GM12878 (cell line): ENCODE measurements at regions not wholly inside any gene's neighbourhood (a gene's known extent, or its start where the extent isn't known, plus 50 kb on each side); places are given as distances from the start of the nearest gene placed in this dataset.

ENCODE experiments used
- ATAC-seq: fragments of 200-7000 bp; cut with Tn5 transposase; 3 replicates; pipeline ENCODE4 v1.9.1; 2020; ENCODE audit warnings: mild to moderate bottlenecking, moderate library complexity
- BruUV-seq: library from RNA; stranded (reverse); fragments of 400-500 nt; replicated peaks from 2 replicates; lab custom pipeline; 2021; lab: Mats Ljungman, UMichigan
- CTCF ChIA-PET: fragments of 300-600 bp; sonication (Branson Sonifier 250); formaldehyde crosslinking; extraction: SDS; loops from one replicate; lab custom pipeline; 2021; ENCODE audit warnings: inconsistent platforms; lab: Yijun Ruan, JAX
- POLR2A ChIA-PET: fragments of 350-600 bp; formaldehyde crosslinking; extraction: SDS; loops from one replicate; lab custom pipeline; 2021; ENCODE audit warnings: inconsistent platforms; lab: Charles Lee
- RAD21 ChIA-PET: fragments of 300-600 bp; sonication (Branson Sonifier 250); formaldehyde crosslinking; loops from one replicate; lab custom pipeline; 2023; ENCODE audit warnings: antibody characterized with exemption; ENCODE audit not compliant: unreplicated experiment; lab: Charles Lee
- SMC1A ChIA-PET: fragments of 300-600 bp; sonication (Branson Sonifier 250); formaldehyde crosslinking; loops from one replicate; lab custom pipeline; 2023; ENCODE audit not compliant: unreplicated experiment, uncharacterized antibody; lab: Charles Lee
- DNase-seq: peaks from one replicate; pipeline ENCODE4 v3.0.0-alpha.2; 2011; ENCODE audit warnings: low read depth, low spot score
- FAIRE-seq: peaks from 3 replicates; lab custom pipeline; 2011; peaks lifted over from hg19 to GRCh38; lab: Jason Lieb, UNC
- H2AFZ ChIP-seq: 2 replicates; pipeline ENCODE4 v1.6.0; 2011; ENCODE audit warnings: low read depth, low read length, control low read depth; ENCODE audit not compliant: control insufficient read depth
- H3K27ac ChIP-seq: 2 replicates; pipeline ENCODE4 v1.5.1; 2011; ENCODE audit warnings: control low read depth; ENCODE audit not compliant: control insufficient read depth, insufficient read depth
- H3K27me3 ChIP-seq, 2 experiments: replicated peaks in 1 of 2; 2 replicates each; pipeline versions ENCODE4 v1.6.0 to v1.6.1; 2011; ENCODE audit warnings: low read length in 1 of 2; ENCODE audit not compliant: control insufficient read depth in 2 of 2, insufficient read depth in 2 of 2
- H3K36me3 ChIP-seq, 2 experiments: 2 replicates each; pipeline ENCODE4 v1.5.1; 2011; ENCODE audit warnings: low read length in 1 of 2; ENCODE audit not compliant: control insufficient read depth in 2 of 2, insufficient read depth in 2 of 2
- H3K4me1 ChIP-seq: 2 replicates; pipeline ENCODE4 v1.6.1; 2011; ENCODE audit warnings: mild to moderate bottlenecking, low read length, moderate library complexity, mixed read lengths; ENCODE audit not compliant: control insufficient read depth, insufficient read depth
- H3K4me2 ChIP-seq: 2 replicates; pipeline ENCODE4 v1.6.0; 2011; ENCODE audit warnings: control low read depth; ENCODE audit not compliant: control insufficient read depth, insufficient read depth
- H3K4me3 ChIP-seq: fragments of 200-600 bp; sonication (generic); 2 replicates; pipeline ENCODE4 v1.5.1; 2016
- H3K79me2 ChIP-seq: 2 replicates; pipeline ENCODE4 v1.6.0; 2011; ENCODE audit warnings: low read length; ENCODE audit not compliant: control insufficient read depth, insufficient read depth
- H3K9ac ChIP-seq: 2 replicates; pipeline ENCODE4 v1.8.0; 2011; ENCODE audit warnings: low read length, control low read depth, mixed read lengths; ENCODE audit not compliant: control insufficient read depth, insufficient read depth
- H3K9me3 ChIP-seq: replicated peaks from 3 replicates; pipeline ENCODE4 v1.5.1; 2011; ENCODE audit warnings: mild to moderate bottlenecking, low read length; ENCODE audit not compliant: control insufficient read depth, insufficient read depth
- H4K20me1 ChIP-seq: 2 replicates; pipeline ENCODE4 v1.6.0; 2011; ENCODE audit not compliant: control insufficient read depth, insufficient read depth
- ASH2L ChIP-seq: fragments of 300-600, 200-600 bp; sonication (generic); IDR thresholded peaks from 2 replicates; pipeline ENCODE4 v1.6.1; 2017; ENCODE audit warnings: low read depth, mild to moderate bottlenecking, borderline replicate concordance
- GATAD2B ChIP-seq: fragments of 450-650 bp; conservative IDR thresholded peaks from 2 replicates; pipeline ENCODE4 v1.6.1; 2017; ENCODE audit warnings: low read depth, mild to moderate bottlenecking, moderate library complexity
- KAT2A ChIP-seq: conservative IDR thresholded peaks from 2 replicates; pipeline ENCODE4 v1.6.1; 2011; ENCODE audit warnings: low read depth, low read length; ENCODE audit not compliant: control insufficient read depth
- KLF5 ChIP-seq: fragments of 450-650 bp; IDR thresholded peaks from 2 replicates; pipeline ENCODE4 v1.6.1; 2014; ENCODE audit warnings: mild to moderate bottlenecking; ENCODE audit not compliant: partially characterized antibody
- MTA2 ChIP-seq: fragments of 450-650 bp; IDR thresholded peaks from 2 replicates; pipeline ENCODE4 v1.6.1; 2016; ENCODE audit warnings: low read depth, mild to moderate bottlenecking, moderate library complexity
- NBN ChIP-seq: fragments of 450-650 bp; IDR thresholded peaks from 2 replicates; pipeline ENCODE4 v1.6.1; 2016
- RCOR1 ChIP-seq: conservative IDR thresholded peaks from 2 replicates; pipeline ENCODE4 v1.6.1; 2012; ENCODE audit warnings: low read depth, low read length, improper control_type of control experiment
- WGBS: methylation state at CpG from one replicate; pipeline ENCODE4 v1.1.6; 2016; ENCODE audit warnings: low lambda C conversion rate; ENCODE audit not compliant: insufficient replicate concordance, insufficient coverage; ENCODE audit errors: missing lambda C conversion rate; 5-methylcytosine and 5-hydroxymethylcytosine counted together
- in situ Hi-C: fragments of 300-500 bp; cut with MboI; formaldehyde crosslinking; loops from 9 replicates; pipeline ENCODE4 v1.14.3; 2018; ENCODE audit warnings: mixed read lengths
- intact Hi-C: fragments of 100-400 bp; cut with micrococcal nuclease; formaldehyde crosslinking; loops from one replicate; pipeline ENCODE4 v1.14.2; 2022; ENCODE audit not compliant: unreplicated experiment
- TF ChIP-seq, protein P1 (sequence below), 3 experiments: IDR thresholded peaks in 2 of 3; conservative IDR thresholded peaks in 1 of 3; 2 replicates each; pipeline ENCODE4 v1.5.1; 2011; ENCODE audit warnings: low read depth in 3 of 3, low read length in 3 of 3, mild to moderate bottlenecking in 3 of 3, control low read depth in 2 of 3, moderate library complexity in 2 of 3, inconsistent platforms in 1 of 3, mixed read lengths in 1 of 3; ENCODE audit not compliant: control insufficient read depth in 2 of 3, insufficient read depth in 1 of 3; ENCODE audit errors: extremely low read depth in 1 of 3
- TF ChIP-seq, protein P2 (sequence below): fragments of 450-650 bp; IDR thresholded peaks from 2 replicates; pipeline ENCODE4 v1.6.1; 2014; ENCODE audit warnings: mild to moderate bottlenecking
- TF ChIP-seq, protein P3 (sequence below): fragments of 150-350 bp; IDR thresholded peaks from 2 replicates; pipeline ENCODE4 v1.6.1; 2016; ENCODE audit warnings: low read depth, low read length
- TF ChIP-seq, protein P4 (sequence below): fragments of 450-650 bp; IDR thresholded peaks from 2 replicates; pipeline ENCODE4 v1.6.1; 2017; ENCODE audit warnings: mild to moderate bottlenecking

DNA sequence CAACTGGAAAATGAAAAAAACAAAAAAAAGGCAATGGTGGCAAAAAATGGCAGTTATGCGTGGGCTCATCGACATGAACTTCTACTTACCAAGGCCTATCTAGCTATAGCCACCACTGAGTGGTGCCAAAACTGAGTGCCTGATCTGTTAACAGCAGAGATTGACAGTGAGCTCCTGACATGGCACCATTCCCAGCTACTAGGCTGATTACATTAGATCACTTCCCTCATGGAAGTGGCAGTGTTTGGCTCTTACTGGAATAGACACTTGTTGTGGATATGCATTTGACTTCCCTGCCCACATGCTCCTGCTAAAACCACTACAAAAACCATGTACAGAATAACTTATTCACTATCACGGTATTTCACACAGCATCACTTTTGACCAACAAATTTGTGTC, 216.1 kb upstream of the SGK1 start (continued):
- TF ChIP-seq GATAD2B (no peak), KLF5 (no peak), MTA2 (no peak), NBN (no peak), ASH2L (no peak)
- TF ChIP-seq, protein P1, sequence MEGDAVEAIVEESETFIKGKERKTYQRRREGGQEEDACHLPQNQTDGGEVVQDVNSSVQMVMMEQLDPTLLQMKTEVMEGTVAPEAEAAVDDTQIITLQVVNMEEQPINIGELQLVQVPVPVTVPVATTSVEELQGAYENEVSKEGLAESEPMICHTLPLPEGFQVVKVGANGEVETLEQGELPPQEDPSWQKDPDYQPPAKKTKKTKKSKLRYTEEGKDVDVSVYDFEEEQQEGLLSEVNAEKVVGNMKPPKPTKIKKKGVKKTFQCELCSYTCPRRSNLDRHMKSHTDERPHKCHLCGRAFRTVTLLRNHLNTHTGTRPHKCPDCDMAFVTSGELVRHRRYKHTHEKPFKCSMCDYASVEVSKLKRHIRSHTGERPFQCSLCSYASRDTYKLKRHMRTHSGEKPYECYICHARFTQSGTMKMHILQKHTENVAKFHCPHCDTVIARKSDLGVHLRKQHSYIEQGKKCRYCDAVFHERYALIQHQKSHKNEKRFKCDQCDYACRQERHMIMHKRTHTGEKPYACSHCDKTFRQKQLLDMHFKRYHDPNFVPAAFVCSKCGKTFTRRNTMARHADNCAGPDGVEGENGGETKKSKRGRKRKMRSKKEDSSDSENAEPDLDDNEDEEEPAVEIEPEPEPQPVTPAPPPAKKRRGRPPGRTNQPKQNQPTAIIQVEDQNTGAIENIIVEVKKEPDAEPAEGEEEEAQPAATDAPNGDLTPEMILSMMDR (IDR thresholded peaks at IDR 0.05 in 2 of 3, conservative IDR thresholded peaks at IDR 0.05 in 1 of 3; ENCODE audit: control insufficient read depth in 2 of 3, extremely low read depth in 1 of 3, insufficient read depth in 1 of 3, low read depth in 3 of 3, low read length in 3 of 3): no peak
- TF ChIP-seq, protein P2, sequence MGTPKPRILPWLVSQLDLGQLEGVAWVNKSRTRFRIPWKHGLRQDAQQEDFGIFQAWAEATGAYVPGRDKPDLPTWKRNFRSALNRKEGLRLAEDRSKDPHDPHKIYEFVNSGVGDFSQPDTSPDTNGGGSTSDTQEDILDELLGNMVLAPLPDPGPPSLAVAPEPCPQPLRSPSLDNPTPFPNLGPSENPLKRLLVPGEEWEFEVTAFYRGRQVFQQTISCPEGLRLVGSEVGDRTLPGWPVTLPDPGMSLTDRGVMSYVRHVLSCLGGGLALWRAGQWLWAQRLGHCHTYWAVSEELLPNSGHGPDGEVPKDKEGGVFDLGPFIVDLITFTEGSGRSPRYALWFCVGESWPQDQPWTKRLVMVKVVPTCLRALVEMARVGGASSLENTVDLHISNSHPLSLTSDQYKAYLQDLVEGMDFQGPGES: no peak
- TF ChIP-seq, all 136 proteins: peak for 0

DNA sequence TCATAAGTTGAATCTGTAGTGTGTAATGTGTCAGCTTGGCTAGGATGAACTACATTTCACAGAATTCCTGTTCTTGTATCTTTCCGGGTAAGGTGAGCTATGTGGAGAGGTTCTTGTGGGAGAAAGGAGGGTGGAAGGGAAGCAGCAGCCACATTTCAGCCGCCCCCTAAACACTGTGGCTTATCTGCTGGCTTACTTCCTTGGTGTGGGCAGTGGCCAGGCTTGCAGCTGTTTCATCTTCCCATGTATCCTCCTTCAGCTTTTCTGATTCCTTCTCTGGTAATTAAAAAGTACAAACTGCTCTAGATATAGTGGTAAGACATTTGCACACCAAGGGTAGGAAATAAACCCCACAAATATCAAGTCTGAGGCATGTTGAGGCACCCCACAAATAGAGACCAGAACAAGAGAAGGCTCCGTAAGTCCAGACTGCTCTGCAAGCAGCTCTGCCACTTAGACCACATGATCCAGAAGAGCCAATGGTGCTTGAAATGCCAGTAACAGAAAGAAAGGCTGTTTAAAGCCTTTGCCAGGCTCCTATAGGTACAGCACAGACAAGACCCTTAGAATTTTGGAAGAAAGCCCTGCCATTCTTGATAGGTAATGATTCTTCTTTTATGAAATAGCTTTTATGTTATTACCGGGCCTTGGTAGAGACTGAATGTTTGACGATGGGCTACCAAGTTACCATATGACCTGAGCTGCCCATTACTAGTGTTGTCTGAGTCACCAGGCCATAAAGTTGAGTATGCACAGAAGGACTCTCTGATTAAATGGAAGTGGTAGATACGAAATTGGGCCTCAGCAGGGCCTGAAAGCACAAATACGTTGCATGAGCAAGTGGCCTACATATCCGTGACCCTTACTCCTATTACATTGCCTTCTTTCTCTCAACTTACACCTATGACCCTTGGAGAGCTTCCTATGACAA, 215.0 kb upstream of the SGK1 start:
- Histone ChIP-seq H3K27ac (no peak overlapping the region), H2AFZ (no peak overlapping the region), H3K4me3 (no peak overlapping the region), H4K20me1 (no peaks in the 10 kb centered on the region), H3K9me3 (no peaks in the 10 kb centered on the region), H3K27me3 (0 out of 4 replicates have a peak, but pooled peaks cover 0 to 2% of the 10 kb centered on the region in 2 experiments), H3K4me1 (no peaks in the 10 kb centered on the region), H3K9ac (no peak overlapping the region), H3K36me3 (no peaks in the 10 kb centered on the region), H3K4me2 (no peak overlapping the region), H3K79me2 (no peaks in the 10 kb centered on the region)
- ChIA-PET RAD21 (no interaction called here), SMC1A (interaction anchor here (0.9 kb wide), 1 partner anchor 128 kb away, joined by 4 read pairs; no protein-coding TSS in a partner anchor), CTCF (interaction anchor here (1.2 kb wide), 1 partner anchor 9 kb away, joined by 3 read pairs; no protein-coding TSS in a partner anchor), POLR2A (interaction anchor here (0.7 kb wide), 1 partner anchor 15 kb away, joined by 3 read pairs; no protein-coding TSS in a partner anchor)
- in situ Hi-C loops: no loop called here
- whole genome bisulfite sequencing: 32% methylated on average over 8 of the region's 8 CpGs
- DNase-seq (no peak), ATAC-seq (no peak), FAIRE-seq (no peak)
- no TSS peak for BruUV-seq
- intact Hi-C loops: no loop called here
- TF ChIP-seq, protein P3, sequence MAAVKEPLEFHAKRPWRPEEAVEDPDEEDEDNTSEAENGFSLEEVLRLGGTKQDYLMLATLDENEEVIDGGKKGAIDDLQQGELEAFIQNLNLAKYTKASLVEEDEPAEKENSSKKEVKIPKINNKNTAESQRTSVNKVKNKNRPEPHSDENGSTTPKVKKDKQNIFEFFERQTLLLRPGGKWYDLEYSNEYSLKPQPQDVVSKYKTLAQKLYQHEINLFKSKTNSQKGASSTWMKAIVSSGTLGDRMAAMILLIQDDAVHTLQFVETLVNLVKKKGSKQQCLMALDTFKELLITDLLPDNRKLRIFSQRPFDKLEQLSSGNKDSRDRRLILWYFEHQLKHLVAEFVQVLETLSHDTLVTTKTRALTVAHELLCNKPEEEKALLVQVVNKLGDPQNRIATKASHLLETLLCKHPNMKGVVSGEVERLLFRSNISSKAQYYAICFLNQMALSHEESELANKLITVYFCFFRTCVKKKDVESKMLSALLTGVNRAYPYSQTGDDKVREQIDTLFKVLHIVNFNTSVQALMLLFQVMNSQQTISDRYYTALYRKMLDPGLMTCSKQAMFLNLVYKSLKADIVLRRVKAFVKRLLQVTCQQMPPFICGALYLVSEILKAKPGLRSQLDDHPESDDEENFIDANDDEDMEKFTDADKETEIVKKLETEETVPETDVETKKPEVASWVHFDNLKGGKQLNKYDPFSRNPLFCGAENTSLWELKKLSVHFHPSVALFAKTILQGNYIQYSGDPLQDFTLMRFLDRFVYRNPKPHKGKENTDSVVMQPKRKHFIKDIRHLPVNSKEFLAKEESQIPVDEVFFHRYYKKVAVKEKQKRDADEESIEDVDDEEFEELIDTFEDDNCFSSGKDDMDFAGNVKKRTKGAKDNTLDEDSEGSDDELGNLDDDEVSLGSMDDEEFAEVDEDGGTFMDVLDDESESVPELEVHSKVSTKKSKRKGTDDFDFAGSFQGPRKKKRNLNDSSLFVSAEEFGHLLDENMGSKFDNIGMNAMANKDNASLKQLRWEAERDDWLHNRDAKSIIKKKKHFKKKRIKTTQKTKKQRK: no peak
- TF ChIP-seq KAT2A (no peak), KLF5 (no peak), RCOR1 (no peak)
- TF ChIP-seq, protein P4, sequence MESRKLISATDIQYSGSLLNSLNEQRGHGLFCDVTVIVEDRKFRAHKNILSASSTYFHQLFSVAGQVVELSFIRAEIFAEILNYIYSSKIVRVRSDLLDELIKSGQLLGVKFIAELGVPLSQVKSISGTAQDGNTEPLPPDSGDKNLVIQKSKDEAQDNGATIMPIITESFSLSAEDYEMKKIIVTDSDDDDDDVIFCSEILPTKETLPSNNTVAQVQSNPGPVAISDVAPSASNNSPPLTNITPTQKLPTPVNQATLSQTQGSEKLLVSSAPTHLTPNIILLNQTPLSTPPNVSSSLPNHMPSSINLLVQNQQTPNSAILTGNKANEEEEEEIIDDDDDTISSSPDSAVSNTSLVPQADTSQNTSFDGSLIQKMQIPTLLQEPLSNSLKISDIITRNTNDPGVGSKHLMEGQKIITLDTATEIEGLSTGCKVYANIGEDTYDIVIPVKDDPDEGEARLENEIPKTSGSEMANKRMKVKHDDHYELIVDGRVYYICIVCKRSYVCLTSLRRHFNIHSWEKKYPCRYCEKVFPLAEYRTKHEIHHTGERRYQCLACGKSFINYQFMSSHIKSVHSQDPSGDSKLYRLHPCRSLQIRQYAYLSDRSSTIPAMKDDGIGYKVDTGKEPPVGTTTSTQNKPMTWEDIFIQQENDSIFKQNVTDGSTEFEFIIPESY: no peak
